GM12891 (cell line): ENCODE measurements at regions not wholly inside any gene's neighbourhood (a gene's known extent, or its start where the extent isn't known, plus 50 kb on each side); places are given as distances from the start of the nearest gene placed in this dataset.

Experiments
- POLR2A ChIP-seq: IDR thresholded peaks from 2 replicates; pipeline ENCODE4 v1.6.1; 2011; ENCODE audit warnings: low read depth, low read length, control low read depth
- POLR2AphosphoS5 ChIP-seq: IDR thresholded peaks from 2 replicates; pipeline ENCODE4 v1.6.1; 2011; ENCODE audit warnings: low read depth, low read length, control low read depth
- POU2F2 ChIP-seq: IDR thresholded peaks from 2 replicates; pipeline ENCODE4 v1.6.1; 2011; ENCODE audit warnings: low read depth, mild to moderate bottlenecking, control low read depth, low read length, moderate library complexity

GRCh38 chr6:163797296-163797845 is 382.9 kb downstream of the QKI start:
- TF ChIP-seq POLR2A (no peak), POLR2AphosphoS5 (no peak), POU2F2 (no peak)
